Endodermal cell (in vitro differentiated cells): ENCODE measurements at regions not wholly inside any gene's neighbourhood (a gene's known extent, or its start where the extent isn't known, plus 50 kb on each side); places are given as distances from the start of the nearest gene placed in this dataset.

Experiments used
- DNase-seq: peaks from one replicate; pipeline ENCODE4 v3.0.0-alpha.2; 2017
- H3K27ac ChIP-seq: 2 replicates; pipeline ENCODE4 v1.5.1; 2013; ENCODE audit warnings: mild to moderate bottlenecking, low read depth, low read length, moderate library complexity
- H3K27me3 ChIP-seq: 2 replicates; pipeline ENCODE4 v1.6.1; 2013; ENCODE audit warnings: mild to moderate bottlenecking, low read length, moderate library complexity; ENCODE audit not compliant: insufficient read depth, control insufficient read depth, poor library complexity, severe bottlenecking
- H3K36me3 ChIP-seq: 2 replicates; pipeline ENCODE4 v1.7.0; 2013; ENCODE audit warnings: mild to moderate bottlenecking, low read length, moderate library complexity; ENCODE audit not compliant: control insufficient read depth, insufficient read depth
- H3K4me1 ChIP-seq: one replicate; pipeline ENCODE4 v1.7.0; 2013; ENCODE audit warnings: low read length; ENCODE audit not compliant: control insufficient read depth, insufficient read depth
- H3K4me3 ChIP-seq: 2 replicates; pipeline ENCODE4 v1.5.1; 2013; ENCODE audit warnings: mild to moderate bottlenecking, low read length, moderate library complexity
- H3K9ac ChIP-seq: 2 replicates; pipeline ENCODE4 v1.6.1; 2013; ENCODE audit warnings: mild to moderate bottlenecking, low read length, moderate library complexity; ENCODE audit not compliant: poor library complexity, severe bottlenecking; ENCODE audit errors: extremely low read depth
- H3K9me3 ChIP-seq: 2 replicates; pipeline ENCODE4 v1.6.1; 2013; ENCODE audit warnings: mild to moderate bottlenecking, low read length, moderate library complexity; ENCODE audit not compliant: control insufficient read depth
- H3K27ac Mint-ChIP-seq: 2 replicates; pipeline ENCODE4 v1.8.0; 2020; ENCODE audit warnings: mixed read lengths
- H3K27me3 Mint-ChIP-seq: 2 replicates; pipeline ENCODE4 v1.8.0; 2021; ENCODE audit warnings: mild to moderate bottlenecking, mixed read lengths; ENCODE audit not compliant: insufficient read depth
- H3K36me3 Mint-ChIP-seq: 2 replicates; pipeline ENCODE4 v1.8.0; 2020; ENCODE audit warnings: low read depth, mixed read lengths
- H3K4me1 Mint-ChIP-seq: 2 replicates; pipeline ENCODE4 v1.8.0; 2020; ENCODE audit warnings: mixed read lengths
- H3K4me3 Mint-ChIP-seq: 2 replicates; pipeline ENCODE4 v1.8.0; 2020; ENCODE audit warnings: mild to moderate bottlenecking, moderate library complexity, mixed read lengths
- H3K9me3 Mint-ChIP-seq: 2 replicates; pipeline ENCODE4 v1.8.0; 2020; ENCODE audit warnings: mild to moderate bottlenecking, mixed read lengths
- CTCF ChIP-seq: fragments of 200-600 bp; sonication (generic); conservative IDR thresholded peaks from 2 replicates; pipeline ENCODE4 v1.5.0; 2021; ENCODE audit warnings: antibody characterized with exemption, mild to moderate bottlenecking
- WGBS, 2 experiments: methylation state at CpG; one replicate each; pipeline versions ENCODE4 v1.1.5 to v1.1.7; 2013; ENCODE audit warnings: missing lambda C conversion rate in 2 of 2, mixed read lengths in 1 of 2; ENCODE audit not compliant: insufficient coverage in 1 of 2, insufficient read length in 1 of 2; 5-methylcytosine and 5-hydroxymethylcytosine counted together

GRCh38 chr5:114116981-114117380 lies 244.9 kb upstream of the KCNN2 start:
- H3K4me3 ChIP-seq: no peak overlapping the region
- DNase-seq: no peak
- WGBS, 2 experiments: 91 to 98% methylated on average over 4 of the region's 4 CpGs
- Mint-ChIP-seq H3K27ac (no peak overlapping the region), H3K36me3 (no peaks in the 10 kb centered on the region), H3K4me1 (no peaks in the 10 kb centered on the region), H3K27me3 (no peaks in the 10 kb centered on the region), H3K9me3 (no peaks in the 10 kb centered on the region), H3K4me3 (no peak overlapping the region)
- no peaks in the 10 kb centered on the region for H3K9me3 ChIP-seq
- TF ChIP-seq CTCF: no peak
- H3K27ac ChIP-seq: no peak overlapping the region
- H3K9ac ChIP-seq: no peak overlapping the region
- H3K27me3 ChIP-seq: no peaks in the 10 kb centered on the region
- no peaks in the 10 kb centered on the region for H3K4me1 ChIP-seq
- H3K36me3 ChIP-seq: no peaks in the 10 kb centered on the region

- Histone ChIP-seq H3K27ac (no peak overlapping the region), H3K36me3 (no peaks in the 10 kb centered on the region), H3K4me3 (no peak overlapping the region), H3K9me3 (no peaks in the 10 kb centered on the region), H3K9ac (no peak overlapping the region), H3K27me3 (no peaks in the 10 kb centered on the region), H3K4me1 (no peaks in the 10 kb centered on the region)
- TF ChIP-seq CTCF: no peak
- Mint-ChIP-seq H3K36me3 (no peaks in the 10 kb centered on the region), H3K4me3 (no peak overlapping the region), H3K9me3 (no peaks in the 10 kb centered on the region), H3K4me1 (no peaks in the 10 kb centered on the region), H3K27me3 (no peaks in the 10 kb centered on the region), H3K27ac (no peak overlapping the region)
- WGBS, 2 experiments: 95 to 100% methylated on average over 1 of the region's 1 CpG
- DNase-seq: no peak
These were observed 243.4 kb upstream of the KCNN2 start for GRCh38 chr5:114118511-114118910.

DNA sequence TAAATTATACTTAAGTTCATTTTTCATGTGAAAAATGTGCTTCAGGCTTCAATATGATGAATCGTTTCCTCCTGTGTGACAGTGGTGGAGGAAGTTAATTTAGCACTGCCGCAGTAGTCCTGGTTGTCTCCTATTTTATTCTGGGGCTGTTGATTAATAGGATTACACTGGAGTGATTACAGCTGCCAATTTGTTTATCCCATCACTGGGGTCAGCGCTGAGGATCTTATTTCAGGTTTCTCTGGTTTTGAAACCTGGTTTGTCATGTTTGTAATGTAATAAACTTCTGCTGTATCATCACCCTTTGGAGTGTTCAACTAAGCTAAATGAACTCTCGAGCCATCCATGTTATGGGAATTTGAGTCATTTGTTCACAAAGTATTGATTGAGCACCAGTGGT lies 241.7 kb upstream of the KCNN2 start:
- H3K9ac ChIP-seq: no peak overlapping the region
- H3K9me3 ChIP-seq: no peaks in the 10 kb centered on the region
- H3K36me3 Mint-ChIP-seq: no peaks in the 10 kb centered on the region
- no peaks in the 10 kb centered on the region for H3K4me1 ChIP-seq
- H3K27ac Mint-ChIP-seq: no peak overlapping the region
- no peaks in the 10 kb centered on the region for H3K4me1 Mint-ChIP-seq
- no peak overlapping the region for H3K4me3 ChIP-seq
- no peaks in the 10 kb centered on the region for H3K36me3 ChIP-seq
- H3K27me3 Mint-ChIP-seq: no peaks in the 10 kb centered on the region
- WGBS, 2 experiments: 92 to 100% methylated on average over 1 to 4 of the region's 4 CpGs
- no peak for DNase-seq
- no peaks in the 10 kb centered on the region for H3K9me3 Mint-ChIP-seq
- H3K27ac ChIP-seq: no peak overlapping the region
- H3K4me3 Mint-ChIP-seq: no peak overlapping the region
- H3K27me3 ChIP-seq: no peaks in the 10 kb centered on the region
- no peak for TF ChIP-seq CTCF
